IMR-90 (cell line): ENCODE measurements at regions not wholly inside any gene's neighbourhood (a gene's known extent, or its start where the extent isn't known, plus 50 kb on each side); places are given as distances from the start of the nearest gene placed in this dataset.

Source experiments
- ATAC-seq: fragments of 200-7000 bp; cut with Tn5 transposase; 2 replicates; pipeline ENCODE4 v1.9.1; 2020; ENCODE audit warnings: low read depth, mild to moderate bottlenecking, moderate library complexity
- BruUV-seq: library from RNA; stranded (reverse); fragments of 400-500 nt; replicated peaks from 2 replicates; lab custom pipeline; 2021; lab: Mats Ljungman, UMichigan
- CTCF ChIA-PET: fragments of 300-600 bp; formaldehyde crosslinking; extraction: SDS; loops from one replicate; lab custom pipeline; 2021; ENCODE audit warnings: antibody characterized with exemption; lab: Yijun Ruan, JAX
- POLR2A ChIA-PET: fragments of 300-600 bp; sonication (Branson Sonifier 250); formaldehyde crosslinking; loops from one replicate; lab custom pipeline; 2022; ENCODE audit warnings: antibody characterized with exemption; ENCODE audit not compliant: unreplicated experiment; lab: Charles Lee
- DNase-seq: peaks from one replicate; pipeline ENCODE4 v3.0.0; 2013
- H2AFZ ChIP-seq: replicated peaks from 2 replicates; pipeline ENCODE3; 2013; ENCODE audit warnings: low read length, mild to moderate bottlenecking; ENCODE audit not compliant: poor library complexity
- H2AK5ac ChIP-seq: 2 replicates; pipeline ENCODE4 v1.6.1; 2013; ENCODE audit warnings: low read depth, low read length, inconsistent platforms
- H2AK9ac ChIP-seq: replicated peaks from 2 replicates; pipeline ENCODE3; 2013; ENCODE audit warnings: mild to moderate bottlenecking, low read depth, low read length, moderate library complexity; ENCODE audit not compliant: poor library complexity
- H2BK120ac ChIP-seq: 2 replicates; pipeline ENCODE4 v1.6.1; 2013; ENCODE audit warnings: low read depth, low read length, inconsistent platforms
- H2BK15ac ChIP-seq: 3 replicates; pipeline ENCODE4 v1.6.1; 2013; ENCODE audit warnings: low read depth, low read length, inconsistent platforms
- H2BK20ac ChIP-seq: 2 replicates; pipeline ENCODE4 v1.6.1; 2013; ENCODE audit warnings: low read depth, mild to moderate bottlenecking, inconsistent platforms, low read length, moderate library complexity
- H2BK5ac ChIP-seq: 2 replicates; pipeline ENCODE4 v1.6.1; 2013; ENCODE audit warnings: mild to moderate bottlenecking, low read depth, low read length, inconsistent platforms; ENCODE audit not compliant: poor library complexity, severe bottlenecking
- H3K14ac ChIP-seq: replicated peaks from 2 replicates; pipeline ENCODE4 v1.6.1; 2013; ENCODE audit warnings: low read depth, low read length, inconsistent platforms
- H3K18ac ChIP-seq: 2 replicates; pipeline ENCODE4 v1.6.1; 2013; ENCODE audit warnings: low read depth, low read length, control low read depth
- H3K23ac ChIP-seq: 2 replicates; pipeline ENCODE4 v1.6.1; 2013; ENCODE audit warnings: low read depth, low read length, inconsistent platforms
- H3K27ac ChIP-seq: 2 replicates; pipeline ENCODE4 v1.5.1; 2013; ENCODE audit warnings: mild to moderate bottlenecking, control low read depth, low read length; ENCODE audit not compliant: insufficient read depth
- H3K27me3 ChIP-seq: 2 replicates; pipeline ENCODE4 v1.6.1; 2013; ENCODE audit warnings: low read length; ENCODE audit not compliant: control insufficient read depth, insufficient read depth
- H3K36me3 ChIP-seq: 2 replicates; pipeline ENCODE4 v1.6.1; 2013; ENCODE audit warnings: low read length, mixed read lengths; ENCODE audit not compliant: control insufficient read depth, insufficient read depth
- H3K4ac ChIP-seq: 2 replicates; pipeline ENCODE4 v1.6.1; 2013; ENCODE audit warnings: low read depth, low read length, inconsistent platforms
- H3K4me1 ChIP-seq: 2 replicates; pipeline ENCODE4 v1.6.1; 2013; ENCODE audit warnings: low read length, mixed read lengths; ENCODE audit not compliant: control insufficient read depth, insufficient read depth
- H3K4me2 ChIP-seq: 2 replicates; pipeline ENCODE4 v1.6.1; 2013; ENCODE audit warnings: low read depth, mild to moderate bottlenecking, control low read depth, low read length, moderate library complexity
- H3K4me3 ChIP-seq: 2 replicates; pipeline ENCODE4 v1.5.1; 2013; ENCODE audit warnings: low read depth, mild to moderate bottlenecking, control low read depth, low read length, moderate library complexity; ENCODE audit not compliant: insufficient read depth
- H3K56ac ChIP-seq: 2 replicates; pipeline ENCODE4 v1.6.1; 2013; ENCODE audit warnings: low read length, inconsistent platforms; ENCODE audit not compliant: insufficient read depth; ENCODE audit errors: extremely low read depth
- H3K79me1 ChIP-seq, 2 experiments: 2 replicates each; pipeline ENCODE4 v1.6.1; 2013; ENCODE audit warnings: low read length in 2 of 2, inconsistent platforms in 1 of 2, low read depth in 1 of 2
- H3K9ac ChIP-seq: 2 replicates; pipeline ENCODE4 v1.6.1; 2013; ENCODE audit warnings: low read depth, low read length, control low read depth
- H3K9me1 ChIP-seq: 2 replicates; pipeline ENCODE4 v1.6.1; 2013; ENCODE audit warnings: low read length, inconsistent platforms; ENCODE audit not compliant: insufficient read depth
- H3K9me3 ChIP-seq: 2 replicates; pipeline ENCODE4 v1.6.1; 2013; ENCODE audit warnings: low read length; ENCODE audit not compliant: control insufficient read depth, insufficient read depth
- H4K20me1 ChIP-seq: 2 replicates; pipeline ENCODE4 v1.6.1; 2013; ENCODE audit warnings: low read length, inconsistent platforms; ENCODE audit not compliant: insufficient read depth
- H4K5ac ChIP-seq: 2 replicates; pipeline ENCODE4 v1.6.1; 2013; ENCODE audit warnings: mild to moderate bottlenecking, low read depth, low read length, control low read depth
- H4K8ac ChIP-seq, 2 experiments: 2 replicates each; pipeline ENCODE4 v1.6.1; 2013; ENCODE audit warnings: low read depth in 2 of 2, low read length in 2 of 2, control low read depth in 1 of 2, inconsistent platforms in 1 of 2
- H4K91ac ChIP-seq: 2 replicates; pipeline ENCODE4 v1.6.1; 2013; ENCODE audit warnings: low read depth, low read length, inconsistent platforms; ENCODE audit not compliant: insufficient read depth
- FOS ChIP-seq: fragments of 150-350 bp; IDR thresholded peaks from 2 replicates; pipeline ENCODE4 v1.6.1; 2016; ENCODE audit warnings: low read depth, low read length
- MAZ ChIP-seq: IDR thresholded peaks from 2 replicates; pipeline ENCODE4 v1.6.1; 2012; ENCODE audit warnings: low read depth, mild to moderate bottlenecking, low read length, improper control_type of control experiment, moderate library complexity, borderline replicate concordance
- RFX5 ChIP-seq: IDR thresholded peaks from 2 replicates; pipeline ENCODE4 v1.8.0; 2012; ENCODE audit warnings: low read depth, mild to moderate bottlenecking, low read length, moderate library complexity
- WGBS, 2 experiments: methylation state at CpG; one replicate each; pipeline versions ENCODE4 v1.1.5 to v1.1.7; 2013; ENCODE audit warnings: missing lambda C conversion rate in 2 of 2; ENCODE audit not compliant: insufficient read length in 1 of 2; ENCODE audit errors: extremely low coverage in 2 of 2; 5-methylcytosine and 5-hydroxymethylcytosine counted together
- dilution Hi-C: fragments of 300-500 bp; cut with HindIII; formaldehyde crosslinking; loops from one replicate; pipeline ENCODE4 v1.14.3; 2018; ENCODE audit warnings: low sequenced_read_pairs; ENCODE audit not compliant: unreplicated experiment
- in situ Hi-C: fragments of 300-500 bp; cut with MboI; formaldehyde crosslinking; loops from 3 replicates; pipeline ENCODE4 v1.14.3; 2019; ENCODE audit warnings: low sequenced_read_pairs, inconsistent platforms, mixed read lengths
- intact Hi-C: fragments of 100-400 bp; cut with micrococcal nuclease; formaldehyde crosslinking; loops from 2 replicates; pipeline ENCODE4 v1.10.0; 2022

GRCh38 chr5:168217497-168217896 lies 73.9 kb upstream of the WWC1 start:
- H2BK5ac ChIP-seq: no peak overlapping the region
- no TSS peak for BruUV-seq
- H3K9me1 ChIP-seq: no peaks in the 10 kb centered on the region
- H2BK20ac ChIP-seq: no peak overlapping the region
- H4K20me1 ChIP-seq: no peaks in the 10 kb centered on the region
- intact Hi-C loops: no loop called here
- no peak overlapping the region for H3K23ac ChIP-seq
- no peak overlapping the region for H3K14ac ChIP-seq
- no peak overlapping the region for H3K56ac ChIP-seq
- H3K9ac ChIP-seq: no peak overlapping the region
- H4K5ac ChIP-seq: no peak overlapping the region
- H3K27ac ChIP-seq: no peak overlapping the region
- H3K36me3 ChIP-seq: no peaks in the 10 kb centered on the region
- ChIA-PET POLR2A (no interaction called here), CTCF (interaction anchor here (0.7 kb wide), 1 partner anchor 1129 kb away, joined by 3 read pairs; no protein-coding TSS in a partner anchor)
- no peak overlapping the region for H2BK120ac ChIP-seq
- H4K91ac ChIP-seq: no peak overlapping the region
- TF ChIP-seq RFX5 (no peak), MAZ (no peak), FOS (no peak)
- H2AK9ac ChIP-seq: no peak overlapping the region
- no peak for ATAC-seq
- in situ Hi-C loops: loop anchor here (5.0 kb wide), 1 partner anchor 635 kb away; no protein-coding TSS in a partner anchor
- no peak overlapping the region for H4K8ac ChIP-seq
- no peak overlapping the region for H3K18ac ChIP-seq
- H3K9me3 ChIP-seq: no peaks in the 10 kb centered on the region
- no peak overlapping the region for H3K4ac ChIP-seq
- no peaks in the 10 kb centered on the region for H3K79me1 ChIP-seq
- H2AFZ ChIP-seq: no peak overlapping the region
- dilution Hi-C loops: no loop called here
- H2AK5ac ChIP-seq: no peak overlapping the region
- peaks cover 3% of the 10 kb centered on the region; the same call in 1 of the 2 replicates for H3K27me3 ChIP-seq
- H3K4me1 ChIP-seq: no peaks in the 10 kb centered on the region
- no peak for DNase-seq
- no peak overlapping the region for H3K4me2 ChIP-seq
- H2BK15ac ChIP-seq: no peak overlapping the region
- H3K4me3 ChIP-seq: no peak overlapping the region
- WGBS, 2 experiments: 58% methylated on average over 4 of the region's 7 CpGs; no CpG with 5 or more reads in 1 of the 2 experiments
